Tibial nerve (tissue), 4 donors: ENCODE measurements at regions not wholly inside any gene's neighbourhood (a gene's known extent, or its start where the extent isn't known, plus 50 kb on each side); places are given as distances from the start of the nearest gene placed in this dataset.

Source experiments
- CTCF ChIP-seq, 5 experiments: fragments of 200-600 bp in 3 of 5; fragments of 450-650 bp in 2 of 5; sonication (generic) in 3 of 5; IDR thresholded peaks; one replicate each; pipeline ENCODE4 v1.5.1; 2016 to 2019; ENCODE audit warnings: antibody characterized with exemption in 5 of 5, mild to moderate bottlenecking in 3 of 5, moderate library complexity in 2 of 5
- EP300 ChIP-seq, 2 donors: sonication (generic); formaldehyde crosslinking; IDR thresholded peaks; one replicate each; pipeline ENCODE4 v1.6.1; 2017; ENCODE audit warnings: antibody characterized with exemption in 2 of 2, mild to moderate bottlenecking in 1 of 2

- TF ChIP-seq EP300 (IDR thresholded peaks at IDR 0.05), result no peak
- TF ChIP-seq CTCF (IDR thresholded peaks at IDR 0.05), result no peak
These were observed 401.9 kb downstream of the GATA3 start for GRCh38 chr10:8456386-8456785.
